H9 (cell line): ENCODE measurements at regions not wholly inside any gene's neighbourhood (a gene's known extent, or its start where the extent isn't known, plus 50 kb on each side); places are given as distances from the start of the nearest gene placed in this dataset.

ENCODE experiments used
- DNase-seq: peaks from one replicate; pipeline ENCODE4 v3.0.0-alpha.2; 2017
- H2AFZ ChIP-seq: one replicate; pipeline ENCODE4 v1.6.1; 2013; ENCODE audit warnings: mild to moderate bottlenecking, low read length, control low read depth, moderate library complexity
- H2AK5ac ChIP-seq: 2 replicates; pipeline ENCODE4 v1.6.1; 2013; ENCODE audit warnings: low read length, control low read depth, mixed read lengths; ENCODE audit not compliant: insufficient read length
- H2BK120ac ChIP-seq: one replicate; pipeline ENCODE4 v1.6.1; 2013; ENCODE audit warnings: low read depth, mild to moderate bottlenecking, low read length, control low read depth, inconsistent platforms; ENCODE audit not compliant: poor library complexity, severe bottlenecking
- H2BK12ac ChIP-seq: 2 replicates; pipeline ENCODE4 v1.6.1; 2013; ENCODE audit warnings: low read length, control low read depth, mixed read lengths, low read depth; ENCODE audit not compliant: insufficient read length
- H2BK15ac ChIP-seq: 2 replicates; pipeline ENCODE4 v1.6.1; 2013; ENCODE audit warnings: low read depth, low read length, control low read depth
- H2BK20ac ChIP-seq: one replicate; pipeline ENCODE4 v1.6.1; 2013; ENCODE audit warnings: low read depth, mild to moderate bottlenecking, low read length, control low read depth, inconsistent platforms; ENCODE audit not compliant: poor library complexity, severe bottlenecking
- H2BK5ac ChIP-seq: 2 replicates; pipeline ENCODE4 v1.6.1; 2013; ENCODE audit warnings: low read length, control low read depth, mixed read lengths; ENCODE audit not compliant: insufficient read length
- H3K14ac ChIP-seq: 2 replicates; pipeline ENCODE4 v1.6.1; 2013; ENCODE audit warnings: low read length, control low read depth; ENCODE audit not compliant: insufficient read depth
- H3K18ac ChIP-seq: 2 replicates; pipeline ENCODE4 v1.6.1; 2013; ENCODE audit warnings: low read depth, mild to moderate bottlenecking, mixed read lengths, low read length, control low read depth; ENCODE audit not compliant: insufficient read length
- H3K23ac ChIP-seq: 2 replicates; pipeline ENCODE4 v1.6.1; 2013; ENCODE audit warnings: low read length, control low read depth, mixed read lengths, low read depth; ENCODE audit not compliant: insufficient read length
- H3K23me2 ChIP-seq: 2 replicates; pipeline ENCODE4 v1.6.1; 2013; ENCODE audit warnings: low read depth, mild to moderate bottlenecking, mixed read lengths, low read length, control low read depth; ENCODE audit not compliant: insufficient read length, poor library complexity, severe bottlenecking
- H3K27ac ChIP-seq: 2 replicates; pipeline ENCODE4 v1.5.1; 2013; ENCODE audit warnings: low read length, control low read depth, mixed read lengths, low read depth; ENCODE audit not compliant: insufficient read length
- H3K27me3 ChIP-seq: 2 replicates; pipeline ENCODE4 v1.6.1; 2013; ENCODE audit warnings: low read length, control low read depth, inconsistent platforms; ENCODE audit not compliant: insufficient read depth
- H3K4ac ChIP-seq: 2 replicates; pipeline ENCODE4 v1.6.1; 2013; ENCODE audit warnings: low read depth, mild to moderate bottlenecking, control low read depth, inconsistent platforms, low read length, moderate library complexity
- H3K4me1 ChIP-seq: 2 replicates; pipeline ENCODE4 v1.6.1; 2013; ENCODE audit warnings: low read length, control low read depth, inconsistent platforms; ENCODE audit not compliant: insufficient read depth
- H3K4me2 ChIP-seq: 2 replicates; pipeline ENCODE4 v1.6.1; 2013; ENCODE audit warnings: low read length, control low read depth, mixed read lengths; ENCODE audit not compliant: insufficient read length, insufficient read depth
- H3K56ac ChIP-seq: 2 replicates; pipeline ENCODE4 v1.6.1; 2013; ENCODE audit warnings: low read depth, mild to moderate bottlenecking, mixed read lengths, low read length, control low read depth; ENCODE audit not compliant: insufficient read length
- H3K79me1 ChIP-seq: 2 replicates; pipeline ENCODE4 v1.6.1; 2013; ENCODE audit warnings: low read depth, mild to moderate bottlenecking, moderate library complexity, low read length, control low read depth, inconsistent platforms; ENCODE audit not compliant: insufficient read depth, poor library complexity, severe bottlenecking
- H3K79me2 ChIP-seq: 2 replicates; pipeline ENCODE4 v1.6.1; 2013; ENCODE audit warnings: low read length, control low read depth, inconsistent platforms; ENCODE audit not compliant: insufficient read depth
- H3K9ac ChIP-seq: 2 replicates; pipeline ENCODE4 v1.6.1; 2013; ENCODE audit warnings: low read length, control low read depth, mixed read lengths; ENCODE audit not compliant: insufficient read length; ENCODE audit errors: extremely low read depth
- H3K9me3 ChIP-seq: one replicate; pipeline ENCODE4 v1.6.1; 2013; ENCODE audit warnings: low read depth, low read length, inconsistent platforms; ENCODE audit not compliant: control insufficient read depth
- H3T11ph ChIP-seq: one replicate; pipeline ENCODE4 v1.6.1; 2013; ENCODE audit warnings: mild to moderate bottlenecking, low read length, control low read depth, inconsistent platforms
- H4K20me1 ChIP-seq: one replicate; pipeline ENCODE4 v1.6.1; 2013; ENCODE audit not compliant: control insufficient read depth, insufficient read length, insufficient read depth
- H4K5ac ChIP-seq: 2 replicates; pipeline ENCODE4 v1.6.1; 2013; ENCODE audit warnings: low read depth, mild to moderate bottlenecking, mixed read lengths, low read length, control low read depth; ENCODE audit not compliant: insufficient read length
- H4K8ac ChIP-seq: replicated peaks from 2 replicates; pipeline ENCODE4 v1.6.1; 2013; ENCODE audit warnings: low read length, control low read depth, mixed read lengths, low read depth; ENCODE audit not compliant: insufficient read length
- H4K91ac ChIP-seq: 2 replicates; pipeline ENCODE4 v1.6.1; 2013; ENCODE audit warnings: low read depth, mild to moderate bottlenecking, moderate library complexity, mixed read lengths, low read length, control low read depth; ENCODE audit not compliant: insufficient read length
- H3K27ac Mint-ChIP-seq, 3 experiments: 2 replicates in 2 of 3; 3 replicates in 1 of 3; pipeline ENCODE4 v1.8.0; 2020 to 2021; ENCODE audit warnings: mixed read lengths in 3 of 3, mild to moderate bottlenecking in 1 of 3, moderate library complexity in 1 of 3
- H3K27me3 Mint-ChIP-seq: 2 replicates; pipeline ENCODE4 v1.8.0; 2021; ENCODE audit warnings: low read depth, mild to moderate bottlenecking, moderate library complexity, mixed read lengths
- H3K36me3 Mint-ChIP-seq, 3 experiments: 2 replicates in 2 of 3; 3 replicates in 1 of 3; pipeline ENCODE4 v1.8.0; 2020 to 2021; ENCODE audit warnings: low read depth in 3 of 3, mixed read lengths in 3 of 3; ENCODE audit not compliant: insufficient read depth in 1 of 3
- H3K4me1 Mint-ChIP-seq, 2 experiments: 2 replicates each; pipeline ENCODE4 v1.8.0; 2020; ENCODE audit warnings: mixed read lengths in 2 of 2
- H3K4me3 Mint-ChIP-seq, 2 experiments: 2 replicates in 1 of 2; 3 replicates in 1 of 2; pipeline ENCODE4 v1.8.0; 2020 to 2021; ENCODE audit warnings: mild to moderate bottlenecking in 2 of 2, mixed read lengths in 2 of 2, moderate library complexity in 1 of 2
- H3K9me3 Mint-ChIP-seq, 2 experiments: 2 replicates in 1 of 2; 3 replicates in 1 of 2; pipeline ENCODE4 v1.8.0; 2020; ENCODE audit warnings: mild to moderate bottlenecking in 2 of 2, mixed read lengths in 2 of 2, moderate library complexity in 1 of 2
- TF ChIP-seq, protein P1 (sequence below): fragments of 200-600 bp; sonication (generic); conservative IDR thresholded peaks from 3 replicates; pipeline ENCODE4 v1.8.0; 2021; ENCODE audit warnings: antibody characterized with exemption, mild to moderate bottlenecking

- no peak overlapping the region for H3K23ac ChIP-seq
- no peaks in the 10 kb centered on the region for H3K23me2 ChIP-seq
- H2AK5ac ChIP-seq: no peak overlapping the region
- no peaks in the 10 kb centered on the region for H3K36me3 Mint-ChIP-seq
- no peak overlapping the region for H3K27ac ChIP-seq
- H3K4me3 Mint-ChIP-seq: no peak overlapping the region
- no peaks in the 10 kb centered on the region for H3K9me3 ChIP-seq
- TF ChIP-seq, protein P1, sequence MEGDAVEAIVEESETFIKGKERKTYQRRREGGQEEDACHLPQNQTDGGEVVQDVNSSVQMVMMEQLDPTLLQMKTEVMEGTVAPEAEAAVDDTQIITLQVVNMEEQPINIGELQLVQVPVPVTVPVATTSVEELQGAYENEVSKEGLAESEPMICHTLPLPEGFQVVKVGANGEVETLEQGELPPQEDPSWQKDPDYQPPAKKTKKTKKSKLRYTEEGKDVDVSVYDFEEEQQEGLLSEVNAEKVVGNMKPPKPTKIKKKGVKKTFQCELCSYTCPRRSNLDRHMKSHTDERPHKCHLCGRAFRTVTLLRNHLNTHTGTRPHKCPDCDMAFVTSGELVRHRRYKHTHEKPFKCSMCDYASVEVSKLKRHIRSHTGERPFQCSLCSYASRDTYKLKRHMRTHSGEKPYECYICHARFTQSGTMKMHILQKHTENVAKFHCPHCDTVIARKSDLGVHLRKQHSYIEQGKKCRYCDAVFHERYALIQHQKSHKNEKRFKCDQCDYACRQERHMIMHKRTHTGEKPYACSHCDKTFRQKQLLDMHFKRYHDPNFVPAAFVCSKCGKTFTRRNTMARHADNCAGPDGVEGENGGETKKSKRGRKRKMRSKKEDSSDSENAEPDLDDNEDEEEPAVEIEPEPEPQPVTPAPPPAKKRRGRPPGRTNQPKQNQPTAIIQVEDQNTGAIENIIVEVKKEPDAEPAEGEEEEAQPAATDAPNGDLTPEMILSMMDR: no peak
- H3K4ac ChIP-seq: no peak overlapping the region
- H3K79me1 ChIP-seq: no peaks in the 10 kb centered on the region
- peaks cover 7% of the 10 kb centered on the region for H3K27me3 Mint-ChIP-seq
- no peaks in the 10 kb centered on the region for H4K20me1 ChIP-seq
- H3K9ac ChIP-seq: no peak overlapping the region
- no peak overlapping the region for H3K56ac ChIP-seq
- H4K8ac ChIP-seq: no peak overlapping the region
- peaks cover 20 to 23% of the 10 kb centered on the region in 2 experiments for H3K4me1 Mint-ChIP-seq
- no peak overlapping the region for H2BK120ac ChIP-seq
- no peak overlapping the region for H4K91ac ChIP-seq
- H3K9me3 Mint-ChIP-seq: no peaks in the 10 kb centered on the region
- no peak overlapping the region for H2BK12ac ChIP-seq
- no peak overlapping the region for H4K5ac ChIP-seq
- H3K14ac ChIP-seq: no peak overlapping the region
- no peaks in the 10 kb centered on the region for H3K79me2 ChIP-seq
- H3T11ph ChIP-seq: no peak overlapping the region
- no peak overlapping the region for H2AFZ ChIP-seq
- no peak for DNase-seq
- peaks cover 7% of the 10 kb centered on the region; the same call in 1 of the 2 replicates for H3K4me1 ChIP-seq
- no peak overlapping the region for H2BK20ac ChIP-seq
- no peaks in the 10 kb centered on the region for H3K27me3 ChIP-seq
- H3K18ac ChIP-seq: no peak overlapping the region
- H3K27ac Mint-ChIP-seq: no peak overlapping the region
- H3K4me2 ChIP-seq: no peak overlapping the region
- H2BK15ac ChIP-seq: no peak overlapping the region
- H2BK5ac ChIP-seq: no peak overlapping the region
Observed at GRCh38 chr12:115407723-115408122, 723.7 kb upstream of the TBX3 start.
